ENCODE measurements at regions not wholly inside any gene's neighbourhood (a gene's known extent, or its start where the extent isn't known, plus 50 kb on each side); places are given as distances from the start of the nearest gene placed in this dataset.

DNA sequence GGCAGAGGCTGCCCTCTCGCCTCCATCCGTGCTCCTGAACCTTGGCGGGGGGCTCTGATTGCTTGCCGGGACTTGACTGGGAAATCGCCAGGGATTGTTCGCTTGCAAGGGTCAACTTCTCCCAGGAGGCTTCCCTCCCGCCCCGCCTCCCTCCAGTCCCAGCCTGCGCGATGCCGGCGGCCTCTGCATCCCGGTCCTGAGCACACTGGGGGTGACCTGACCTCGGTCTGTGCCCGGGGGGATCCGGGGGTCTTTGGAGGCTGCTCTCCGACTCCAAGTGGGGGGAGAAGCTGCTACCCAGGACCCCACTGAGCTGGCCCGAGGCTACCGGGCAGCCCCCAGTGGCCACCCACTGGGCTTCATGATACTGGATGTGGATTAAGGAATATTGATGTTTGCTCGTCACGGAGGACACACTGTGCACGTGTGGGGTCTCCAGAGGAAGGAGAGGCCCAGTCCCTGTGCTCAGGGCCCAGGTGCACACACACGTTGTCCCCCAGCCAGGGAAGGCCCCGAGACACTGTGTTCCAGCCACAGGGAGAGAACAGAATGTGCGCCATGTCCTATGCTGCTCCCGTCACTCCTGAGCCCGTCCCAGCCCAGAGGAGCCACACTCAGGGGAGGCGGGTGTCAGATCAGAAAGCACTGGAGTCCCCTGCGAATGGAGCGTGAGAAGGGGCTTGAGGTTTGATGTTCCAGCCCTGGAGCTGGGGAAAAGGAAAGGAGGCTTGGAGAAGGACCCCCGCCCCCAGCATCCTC is 55.9 kb upstream of the NKX1-1 start:
- DNase-seq: no peak

- DNase-seq: no peak
Observed at GRCh38 chr4:1460967-1461868, 55.0 kb upstream of the NKX1-1 start.

DNA sequence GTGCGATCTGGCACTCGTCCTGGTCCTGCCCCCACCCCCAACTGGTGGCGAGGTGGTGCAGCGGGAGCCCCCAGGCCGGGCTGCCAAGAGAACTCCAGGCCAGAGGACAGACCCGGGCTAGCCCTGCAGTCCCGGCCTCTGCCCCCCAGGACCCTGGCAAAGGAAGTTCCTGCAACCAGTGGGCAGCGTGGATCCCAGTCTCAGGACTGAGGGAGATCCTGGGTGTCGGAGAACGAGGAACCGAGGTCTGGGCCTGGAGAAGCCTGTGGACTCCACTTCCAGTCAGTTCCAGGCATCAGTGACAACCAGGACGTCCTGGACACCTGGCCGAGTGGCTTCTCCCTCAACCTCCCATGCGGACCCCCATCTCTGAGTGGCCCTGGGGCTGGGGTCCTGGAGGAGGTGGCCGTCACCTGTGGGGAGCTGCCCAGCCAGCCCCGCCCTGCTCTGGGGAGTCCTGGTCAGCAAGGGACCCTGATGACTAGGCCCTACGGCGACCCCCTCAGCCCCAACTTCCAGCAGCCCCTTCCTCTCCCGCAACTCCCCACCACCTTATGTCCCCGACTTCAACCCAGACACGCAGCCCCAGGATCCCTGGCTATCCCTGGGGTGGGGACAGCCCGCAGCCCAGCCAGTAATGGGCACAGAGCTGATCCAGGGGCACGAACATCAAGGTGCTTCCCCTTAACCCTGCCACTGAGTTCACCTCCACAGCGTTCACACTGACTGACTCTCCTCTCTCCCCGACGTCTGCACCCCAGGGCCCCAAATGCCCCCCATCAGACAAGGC is 53.7 kb upstream of the NKX1-1 start:
- no peak for DNase-seq

DNA sequence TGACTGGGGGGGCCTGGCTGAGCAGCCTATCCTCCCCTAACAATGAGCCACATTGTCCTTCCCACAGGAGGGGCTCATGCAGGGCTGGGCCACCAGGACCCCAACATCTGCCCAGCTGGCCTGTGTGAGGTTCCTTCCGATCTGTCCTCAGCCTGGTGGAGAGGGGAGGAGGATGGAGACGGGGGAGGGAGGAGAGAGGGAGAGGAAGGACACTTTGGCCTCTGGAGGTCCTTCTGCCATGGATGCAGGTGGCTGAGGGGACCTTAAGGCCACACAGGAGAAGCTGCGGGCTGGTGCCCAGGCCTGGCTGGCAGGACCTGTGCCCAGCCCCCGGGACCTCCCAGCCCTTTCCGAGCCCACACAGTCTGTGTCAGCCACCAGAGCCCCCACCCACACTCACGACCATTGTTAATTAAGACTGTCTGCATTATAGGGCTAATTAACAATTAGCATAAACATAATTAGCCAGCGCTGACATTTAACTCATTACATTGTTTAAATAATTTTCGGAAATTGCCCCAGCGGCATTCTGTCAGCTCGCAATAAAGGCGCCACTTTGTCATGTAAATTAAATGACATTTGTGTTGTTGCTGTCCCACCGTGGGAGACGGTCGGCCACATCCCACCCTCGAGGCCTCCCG is 53.0 kb upstream of the NKX1-1 start:
- DNase-seq: no peak

- no peak for DNase-seq
Observed at GRCh38 chr4:1458581-1458980, 52.3 kb upstream of the NKX1-1 start.
